ENCODE measurements at regions not wholly inside any gene's neighbourhood (a gene's known extent, or its start where the extent isn't known, plus 50 kb on each side); places are given as distances from the start of the nearest gene placed in this dataset.
A peak's percentile ranks its signal among the peaks of the same experiment; 100 is the strongest.

- no peak overlapping the region for H3K27ac ChIP-seq (replicated peaks in 1 of 4)
- intact Hi-C loops (cut with DNase I), result no loop called here
- H3K4me1 ChIP-seq, result no peaks in the 10 kb centered on the region
- WGBS, result 12% methylated on average over 1 of the region's 1 CpG
- H3K9me3 ChIP-seq, result no peaks in the 10 kb centered on the region
- no peaks in the 10 kb centered on the region for H3K27me3 ChIP-seq
- DNase-seq (ENCODE audit: extremely low spot score), result no peak
- no peak overlapping the region for H3K4me3 ChIP-seq
- no peaks in the 10 kb centered on the region for H3K36me3 ChIP-seq
- TF ChIP-seq CTCF (IDR thresholded peaks at IDR 0.05) (no peak), POLR2AphosphoS5 (IDR thresholded peaks at IDR 0.05) (no peak), POLR2A (IDR thresholded peaks at IDR 0.05; ENCODE audit: low read depth) (no peak), EP300 (IDR thresholded peaks at IDR 0.05) (no peak)
Measured at GRCh38 chr18:52287151-52287550, 52.8 kb upstream of the DCC start.

DNA sequence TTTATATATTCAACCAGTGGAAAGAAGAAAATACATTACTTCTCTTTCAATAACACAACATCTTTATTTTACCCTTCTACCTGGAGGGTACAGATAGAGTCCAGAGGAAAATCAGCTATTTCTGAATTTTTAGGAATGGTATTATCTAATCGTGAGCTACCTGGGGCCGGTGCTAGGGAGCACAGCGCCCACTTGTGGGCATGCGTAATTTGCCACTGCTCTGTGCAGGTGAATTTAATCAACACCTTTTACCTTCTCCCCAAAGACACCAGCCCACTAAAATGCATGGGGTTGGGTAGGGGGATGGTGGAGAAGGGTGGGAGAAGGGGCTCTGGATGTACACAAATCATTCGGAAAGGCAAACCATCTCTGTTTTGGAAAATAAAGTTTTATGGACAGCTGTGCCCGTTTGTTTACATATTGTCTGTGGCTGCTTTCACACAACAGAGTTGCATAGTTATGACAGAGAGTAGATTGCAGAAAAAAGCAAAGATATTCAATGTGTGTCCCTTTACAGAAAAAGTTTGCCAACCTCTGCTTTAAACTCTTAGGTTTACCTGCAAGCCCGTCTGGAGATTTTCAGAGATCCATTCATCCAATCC is 51.5 kb upstream of the DCC start:
- no peaks in the 10 kb centered on the region for H3K9me3 ChIP-seq
- DNase-seq (ENCODE audit: extremely low spot score), result no peak
- WGBS, result 36% methylated on average over 7 of the region's 7 CpGs
- H3K27ac ChIP-seq (replicated peaks in 1 of 4), result no peak overlapping the region
- H3K27me3 ChIP-seq, result no peaks in the 10 kb centered on the region
- no peaks in the 10 kb centered on the region for H3K4me1 ChIP-seq
- intact Hi-C loops (cut with DNase I), result no loop called here
- TF ChIP-seq CTCF (IDR thresholded peaks at IDR 0.05) (peak in 1 of 3 experiments; percentile 31), POLR2AphosphoS5 (IDR thresholded peaks at IDR 0.05) (no peak)
- H3K4me3 ChIP-seq, result no peak overlapping the region
- H3K36me3 ChIP-seq, result no peaks in the 10 kb centered on the region

- Histone ChIP-seq H3K9me3 (no peaks in the 10 kb centered on the region), H3K4me3 (no peak overlapping the region), H3K27ac (replicated peaks in 1 of 4) (no peak overlapping the region), H3K4me1 (no peaks in the 10 kb centered on the region), H3K36me3 (no peaks in the 10 kb centered on the region), H3K27me3 (no peaks in the 10 kb centered on the region)
- DNase-seq (ENCODE audit: extremely low spot score), result no peak
- 74% methylated on average over 1 of the region's 1 CpG for WGBS
- intact Hi-C loops (cut with DNase I), result no loop called here
- no peak for TF ChIP-seq POLR2A (IDR thresholded peaks at IDR 0.05; ENCODE audit: low read depth)
- TF ChIP-seq CTCF (IDR thresholded peaks at IDR 0.05), result no peak
- TF ChIP-seq EP300 (IDR thresholded peaks at IDR 0.05), result no peak
- TF ChIP-seq POLR2AphosphoS5 (IDR thresholded peaks at IDR 0.05), result no peak
Measured at GRCh38 chr18:52289392-52289791, 50.6 kb upstream of the DCC start.

Small RNA genes lying in the stretch of these regions (small RNA-seq; reads per million reads assigned to genes)
- 0 reads per million in 3 donors for gene RNU1-46P

Measured in esophagus muscularis mucosa (tissue), 4 donors.